Smooth muscle cell (in vitro differentiated cells): ENCODE measurements at regions not wholly inside any gene's neighbourhood (a gene's known extent, or its start where the extent isn't known, plus 50 kb on each side); places are given as distances from the start of the nearest gene placed in this dataset.

Source experiments
- DNase-seq: peaks from one replicate; lab custom pipeline; 2025; ENCODE audit not compliant: unreplicated experiment; lab: John Stamatoyannopoulos, UW
- H2AFZ ChIP-seq: fragments of 200-600 bp; sonication (generic); 2 replicates; pipeline ENCODE4 v1.6.0; 2016; ENCODE audit warnings: antibody characterized with exemption, low read depth, mild to moderate bottlenecking
- H3F3A ChIP-seq: fragments of 200-600 bp; sonication (generic); 2 replicates; pipeline ENCODE4 v1.6.0; 2017; ENCODE audit warnings: antibody characterized with exemption, low read depth
- H3K27ac ChIP-seq: fragments of 200-600 bp; sonication (generic); 2 replicates; pipeline ENCODE4 v1.5.1; 2016; ENCODE audit warnings: low read depth, mild to moderate bottlenecking
- H3K27me3 ChIP-seq: fragments of 200-600 bp; sonication (generic); 2 replicates; pipeline ENCODE4 v1.6.1; 2016; ENCODE audit warnings: low read depth, mild to moderate bottlenecking
- H3K36me3 ChIP-seq: fragments of 200-600 bp; sonication (generic); 2 replicates; pipeline ENCODE4 v1.5.1; 2016; ENCODE audit warnings: low read depth
- H3K4me1 ChIP-seq: fragments of 200-600 bp; sonication (generic); 2 replicates; pipeline ENCODE4 v1.5.1; 2016; ENCODE audit warnings: low read depth
- H3K4me2 ChIP-seq: fragments of 200-600 bp; sonication (generic); 2 replicates; pipeline ENCODE4 v1.6.0; 2016; ENCODE audit warnings: mild to moderate bottlenecking
- H3K4me3 ChIP-seq: fragments of 200-600 bp; sonication (generic); 2 replicates; pipeline ENCODE4 v1.5.1; 2016; ENCODE audit warnings: mild to moderate bottlenecking
- H3K79me2 ChIP-seq: fragments of 200-600 bp; sonication (generic); 2 replicates; pipeline ENCODE4 v1.6.0; 2016; ENCODE audit warnings: low read depth, mild to moderate bottlenecking
- H3K9ac ChIP-seq: fragments of 200-600 bp; sonication (generic); 2 replicates; pipeline ENCODE4 v1.6.0; 2016; ENCODE audit warnings: low read depth
- H3K9me3 ChIP-seq: fragments of 200-600 bp; sonication (generic); replicated peaks from 2 replicates; pipeline ENCODE4 v1.5.1; 2016; ENCODE audit warnings: low read depth
- H4K20me1 ChIP-seq: fragments of 200-600 bp; sonication (generic); 2 replicates; pipeline ENCODE4 v1.6.0; 2016; ENCODE audit warnings: low read depth
- CTCF ChIP-seq: fragments of 200-600 bp; sonication (generic); IDR thresholded peaks from 2 replicates; pipeline ENCODE4 v1.5.1; 2017; ENCODE audit warnings: borderline replicate concordance, mild to moderate bottlenecking, antibody characterized with exemption; ENCODE audit not compliant: insufficient read depth, poor library complexity, severe bottlenecking
- WGBS: methylation state at CpG from one replicate; pipeline ENCODE4 v1.1.7; 2016; ENCODE audit warnings: low lambda C conversion rate; 5-methylcytosine and 5-hydroxymethylcytosine counted together

- no peak for DNase-seq
- no peak overlapping the region for H3K4me3 ChIP-seq
- no peak overlapping the region for H2AFZ ChIP-seq
- no peaks in the 10 kb centered on the region for H4K20me1 ChIP-seq
- H3K9ac ChIP-seq = no peak overlapping the region
- H3K36me3 ChIP-seq = no peaks in the 10 kb centered on the region
- TF ChIP-seq CTCF = no peak
- no peak overlapping the region for H3K27ac ChIP-seq
- no peaks in the 10 kb centered on the region for H3K9me3 ChIP-seq
- no peaks in the 10 kb centered on the region for H3K79me2 ChIP-seq
- no peak overlapping the region for H3K4me2 ChIP-seq
- 76% methylated on average over 1 of the region's 1 CpG for WGBS
- H3K27me3 ChIP-seq = no peaks in the 10 kb centered on the region
- no peaks in the 10 kb centered on the region for H3F3A ChIP-seq
- H3K4me1 ChIP-seq = no peaks in the 10 kb centered on the region
These were observed 170.9 kb upstream of the USP25 start for GRCh38 chr21:15558884-15559283.

- H3K36me3 ChIP-seq = no peaks in the 10 kb centered on the region
- no peak overlapping the region for H3K4me2 ChIP-seq
- H3K9me3 ChIP-seq = no peaks in the 10 kb centered on the region
- DNase-seq = no peak
- H4K20me1 ChIP-seq = no peaks in the 10 kb centered on the region
- peaks cover 1% of the 10 kb centered on the region for H3K4me1 ChIP-seq
- WGBS = 93% methylated on average over 2 of the region's 2 CpGs
- H2AFZ ChIP-seq = no peak overlapping the region
- H3K27ac ChIP-seq = no peak overlapping the region
- H3K9ac ChIP-seq = no peak overlapping the region
- H3K79me2 ChIP-seq = no peaks in the 10 kb centered on the region
- TF ChIP-seq CTCF = no peak
- H3K4me3 ChIP-seq = no peak overlapping the region
- no peaks in the 10 kb centered on the region for H3K27me3 ChIP-seq
- H3F3A ChIP-seq = no peaks in the 10 kb centered on the region
These were observed 170.1 kb upstream of the USP25 start for GRCh38 chr21:15559660-15560059.

- no peak overlapping the region for H3K4me2 ChIP-seq
- H3K9ac ChIP-seq = no peak overlapping the region
- H3K36me3 ChIP-seq = no peaks in the 10 kb centered on the region
- H3K79me2 ChIP-seq = no peaks in the 10 kb centered on the region
- H3K27ac ChIP-seq = no peak overlapping the region
- WGBS = 88% methylated on average over 6 of the region's 6 CpGs
- H3F3A ChIP-seq = no peaks in the 10 kb centered on the region
- DNase-seq = no peak
- H3K27me3 ChIP-seq = no peaks in the 10 kb centered on the region
- no peak overlapping the region for H3K4me3 ChIP-seq
- no peaks in the 10 kb centered on the region for H3K9me3 ChIP-seq
- no peaks in the 10 kb centered on the region for H4K20me1 ChIP-seq
- peaks cover 10% of the 10 kb centered on the region for H3K4me1 ChIP-seq
- H2AFZ ChIP-seq = no peak overlapping the region
- TF ChIP-seq CTCF = no peak
These were observed 169.3 kb upstream of the USP25 start for GRCh38 chr21:15560383-15561056.

DNA sequence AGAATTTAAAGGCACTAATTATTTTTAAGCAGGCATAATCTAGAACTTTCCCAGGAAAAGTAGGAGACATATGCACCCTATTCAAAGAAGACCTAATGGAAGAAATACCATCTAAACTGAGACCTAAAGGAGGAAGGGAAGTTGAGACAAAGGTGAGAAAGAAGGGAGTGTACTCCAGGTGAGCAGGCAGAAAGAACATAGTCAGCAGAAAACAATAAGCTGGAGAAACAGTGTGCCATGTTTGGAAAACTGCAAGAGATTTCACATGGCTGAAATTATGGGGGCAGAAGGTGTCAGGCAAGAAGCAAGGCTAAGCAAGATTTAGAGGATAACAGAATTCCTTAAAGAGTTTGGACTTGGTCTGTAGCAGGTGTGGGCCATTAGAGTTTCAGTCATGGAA is 167.0 kb upstream of the USP25 start:
- Histone ChIP-seq H3K9ac (no peak overlapping the region), H3F3A (no peaks in the 10 kb centered on the region), H3K27ac (no peak overlapping the region), H2AFZ (no peak overlapping the region), H3K4me3 (no peak overlapping the region), H3K27me3 (no peaks in the 10 kb centered on the region), H3K9me3 (no peaks in the 10 kb centered on the region), H3K4me2 (no peak overlapping the region), H3K36me3 (no peaks in the 10 kb centered on the region), H4K20me1 (no peaks in the 10 kb centered on the region), H3K79me2 (no peaks in the 10 kb centered on the region), H3K4me1 (peaks cover 15% of the 10 kb centered on the region)
- no peak for TF ChIP-seq CTCF
- DNase-seq = no peak
